GM12891 (cell line): ENCODE measurements at regions not wholly inside any gene's neighbourhood (a gene's known extent, or its start where the extent isn't known, plus 50 kb on each side); places are given as distances from the start of the nearest gene placed in this dataset.

Source experiments
- POLR2A ChIP-seq: IDR thresholded peaks from 2 replicates; pipeline ENCODE4 v1.6.1; 2011; ENCODE audit warnings: low read depth, low read length, control low read depth
- POU2F2 ChIP-seq: IDR thresholded peaks from 2 replicates; pipeline ENCODE4 v1.6.1; 2011; ENCODE audit warnings: low read depth, mild to moderate bottlenecking, control low read depth, low read length, moderate library complexity
- SPI1 ChIP-seq: IDR thresholded peaks from 2 replicates; pipeline ENCODE4 v1.6.1; 2011; ENCODE audit warnings: low read depth, low read length, control low read depth
- TAF1 ChIP-seq: IDR thresholded peaks from 2 replicates; pipeline ENCODE4 v1.6.1; 2011; ENCODE audit warnings: low read depth, low read length, control low read depth

DNA sequence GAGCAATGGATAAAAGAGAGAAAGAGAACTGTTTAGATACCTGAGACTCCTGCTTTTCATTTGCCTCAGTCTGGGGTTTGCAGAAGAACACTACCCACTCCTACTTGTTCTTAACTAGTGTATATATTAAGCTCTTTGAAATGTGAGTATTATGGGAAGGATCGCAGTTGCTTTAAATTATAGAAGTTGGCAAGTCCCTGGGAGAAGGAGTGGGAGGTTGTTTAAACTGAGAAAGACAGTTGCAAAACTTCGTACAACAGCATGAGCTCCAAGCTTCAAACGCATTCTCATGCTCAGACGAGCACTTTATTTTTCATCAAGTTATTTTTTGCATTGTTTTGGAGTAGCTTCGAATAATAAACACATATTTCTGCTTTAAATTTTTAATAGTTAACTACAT lies 88.1 kb upstream of the C1QTNF7 start:
- TF ChIP-seq TAF1 (no peak), POLR2A (no peak), POU2F2 (no peak), SPI1 (no peak)
